ENCODE measurements at regions not wholly inside any gene's neighbourhood (a gene's known extent, or its start where the extent isn't known, plus 50 kb on each side); places are given as distances from the start of the nearest gene placed in this dataset.

DNA sequence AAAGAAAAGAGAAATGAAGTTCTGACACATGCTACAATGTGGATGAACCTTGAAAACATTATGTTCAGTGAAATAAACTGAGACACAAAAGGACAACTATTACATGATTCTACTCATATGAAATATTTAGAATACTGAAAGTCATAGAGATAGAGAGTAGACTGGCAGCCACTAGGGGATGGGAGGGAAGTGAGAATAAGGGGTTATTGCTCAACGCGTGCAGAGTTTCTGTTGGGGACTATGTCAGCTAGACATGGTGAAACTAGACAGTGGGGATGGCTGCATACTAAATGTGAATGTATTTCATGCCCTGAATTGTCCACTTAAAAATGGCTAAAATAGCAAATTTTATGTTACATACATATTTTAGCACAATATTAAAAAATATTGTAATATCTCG lies 108.7 kb upstream of the ATL2 start:
- Histone ChIP-seq H3K9ac (ENCODE audit: low read length) (no peak overlapping the region), H3K36me3 (ENCODE audit: control insufficient read depth in 1 of 2, insufficient read depth in 2 of 2, low read length in 2 of 2) (no peaks in the 10 kb centered on the region), H3K27me3 (ENCODE audit: insufficient read depth, low read length) (no peaks in the 10 kb centered on the region), H3K27ac (ENCODE audit: low read depth, low read length) (no peak overlapping the region), H3K79me2 (ENCODE audit: insufficient read depth, low read length) (no peaks in the 10 kb centered on the region), H3K4me3 (replicated peaks in 1 of 2; ENCODE audit: low read depth in 1 of 2, low read length in 2 of 2) (no peak overlapping the region), H3K9me3 (ENCODE audit: control insufficient read depth in 1 of 2, insufficient read depth in 1 of 2, low read depth in 1 of 2, low read length in 2 of 2) (peaks cover 0 to 5% of the 10 kb centered on the region in 2 experiments; a peak in 1 of 4 replicates), H3K4me2 (ENCODE audit: low read length) (no peak overlapping the region), H2AFZ (ENCODE audit: low read depth, low read length, poor library complexity, severe bottlenecking) (no peak overlapping the region), H3K4me1 (ENCODE audit: control insufficient read depth in 1 of 2, insufficient read depth in 2 of 2, low read length in 2 of 2) (no peaks in the 10 kb centered on the region), H4K20me1 (ENCODE audit: insufficient read depth) (no peaks in the 10 kb centered on the region), H3K9me2 (ENCODE audit: insufficient read depth) (no peaks in the 10 kb centered on the region)
- TF ChIP-seq REST (IDR thresholded peaks at IDR 0.05; ENCODE audit: low read depth) (no peak), CTCF (IDR thresholded peaks at IDR 0.05 in 2 of 3, conservative IDR thresholded peaks at IDR 0.05 in 1 of 3; ENCODE audit: borderline replicate concordance in 1 of 3, insufficient read depth in 1 of 3, low read depth in 2 of 3, low read length in 2 of 3) (0 out of 6 replicates have a peak, but pooled peaks of 1 of the 3 experiments have one; percentile 9)
- ChIA-PET POLR2A (no interaction called here), RAD21 (ENCODE audit: low non-redundant PET in 1 of 2, low total read pairs in 2 of 2, uncharacterized antibody in 2 of 2, unreplicated experiment in 2 of 2) (no interaction called here), CTCF (interaction anchor here (0.6 to 1.0 kb wide), 2 partner anchors 20 to 51 kb away, joined by 3 to 4 read pairs; no protein-coding TSS in a partner anchor)
- ATAC-seq (no peak), DNase-seq (ENCODE audit: low read depth, low spot score) (no peak)
- intact Hi-C loops (cut with micrococcal nuclease) = no loop called here
- no TSS peak for BruUV-seq (replicated peaks)

GRCh38 chr2:38484957-38485356 lies 107.9 kb upstream of the ATL2 start:
- H3K9me3 ChIP-seq (ENCODE audit: control insufficient read depth in 1 of 2, insufficient read depth in 1 of 2, low read depth in 1 of 2, low read length in 2 of 2) = peaks cover 0 to 10% of the 10 kb centered on the region in 2 experiments; a peak in 1 of 4 replicates
- no peak overlapping the region for H3K4me3 ChIP-seq (replicated peaks in 1 of 2; ENCODE audit: low read depth in 1 of 2, low read length in 2 of 2)
- no peaks in the 10 kb centered on the region for H3K4me1 ChIP-seq (ENCODE audit: control insufficient read depth in 1 of 2, insufficient read depth in 2 of 2, low read length in 2 of 2)
- TF ChIP-seq CBX3 (IDR thresholded peaks at IDR 0.05; ENCODE audit: low read depth) (no peak), SRF (IDR thresholded peaks at IDR 0.05; ENCODE audit: low read depth) (no peak), ZFX (IDR thresholded peaks at IDR 0.05) (no peak), EZH2 (IDR thresholded peaks at IDR 0.05) (no peak)
- DNase-seq (ENCODE audit: low read depth, low spot score) (no peak), ATAC-seq (no peak)
- BruUV-seq (replicated peaks) = no TSS peak
- no peaks in the 10 kb centered on the region for H4K20me1 ChIP-seq (ENCODE audit: insufficient read depth)
- no peaks in the 10 kb centered on the region for H3K27me3 ChIP-seq (ENCODE audit: insufficient read depth, low read length)
- CTCF ChIA-PET = no interaction called here
- no peak overlapping the region for H3K4me2 ChIP-seq (ENCODE audit: low read length)
- H3K79me2 ChIP-seq (ENCODE audit: insufficient read depth, low read length) = no peaks in the 10 kb centered on the region
- no peaks in the 10 kb centered on the region for H3K36me3 ChIP-seq (ENCODE audit: control insufficient read depth in 1 of 2, insufficient read depth in 2 of 2, low read length in 2 of 2)
- no peaks in the 10 kb centered on the region for H3K9me2 ChIP-seq (ENCODE audit: insufficient read depth)
- H2AFZ ChIP-seq (ENCODE audit: low read depth, low read length, poor library complexity, severe bottlenecking) = no peak overlapping the region
- no peak overlapping the region for H3K9ac ChIP-seq (ENCODE audit: low read length)
- POLR2A ChIA-PET = no interaction called here
- intact Hi-C loops (cut with micrococcal nuclease) = no loop called here
- RAD21 ChIA-PET (ENCODE audit: low non-redundant PET in 1 of 2, low total read pairs in 2 of 2, uncharacterized antibody in 2 of 2, unreplicated experiment in 2 of 2) = no interaction called here
- H3K27ac ChIP-seq (ENCODE audit: low read depth, low read length) = no peak overlapping the region
